GM21447 (cell line): ENCODE measurements at regions not wholly inside any gene's neighbourhood (a gene's known extent, or its start where the extent isn't known, plus 50 kb on each side); places are given as distances from the start of the nearest gene placed in this dataset.
A peak's percentile ranks its signal among the peaks of the same experiment; 100 is the strongest.

Experiments used
- ATAC-seq: cut with Tn5 transposase; IDR thresholded peaks from one replicate; pipeline ENCODE4 v1.9.1; 2021; ENCODE audit not compliant: unreplicated experiment

DNA sequence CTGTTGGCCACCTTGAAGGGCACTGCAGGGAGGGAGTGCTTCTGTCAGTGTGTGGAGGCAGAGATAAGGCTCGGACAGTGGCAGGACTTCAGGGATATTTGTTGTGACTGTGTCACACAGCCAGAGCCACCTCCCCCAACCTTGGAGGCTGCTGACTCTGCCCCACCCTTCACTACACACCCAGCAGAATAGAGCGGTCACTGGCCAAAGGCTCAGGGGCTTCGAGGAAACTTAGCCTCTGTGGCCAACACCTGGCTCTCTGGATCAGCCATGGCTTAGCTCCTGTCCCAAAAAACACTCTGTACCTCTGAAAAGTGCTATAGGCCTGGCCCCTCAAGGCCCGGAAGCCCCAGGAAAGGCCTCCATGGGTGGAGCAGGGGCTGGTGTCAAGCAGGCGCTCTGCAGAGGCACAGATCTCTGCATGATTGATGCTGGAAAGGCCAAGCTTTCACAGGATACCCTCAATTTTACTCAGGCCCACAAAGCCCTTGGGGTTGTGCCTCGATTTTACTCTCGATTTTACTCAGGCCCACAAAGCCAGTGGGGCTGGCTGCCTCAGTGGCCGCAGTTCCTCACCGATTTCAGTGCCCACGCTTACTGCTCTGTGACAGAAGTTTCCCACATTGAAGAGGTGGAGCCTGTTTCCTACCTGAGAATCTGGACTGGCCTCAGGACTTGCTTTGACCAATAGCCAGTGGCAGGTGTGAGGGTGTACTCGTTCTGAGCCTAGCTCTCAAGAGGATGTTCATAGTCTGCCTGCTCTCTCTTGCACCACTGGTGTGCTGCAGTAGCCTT is 113.2 kb upstream of the GPR26 start:
- peak; percentile 63 for ATAC-seq

DNA sequence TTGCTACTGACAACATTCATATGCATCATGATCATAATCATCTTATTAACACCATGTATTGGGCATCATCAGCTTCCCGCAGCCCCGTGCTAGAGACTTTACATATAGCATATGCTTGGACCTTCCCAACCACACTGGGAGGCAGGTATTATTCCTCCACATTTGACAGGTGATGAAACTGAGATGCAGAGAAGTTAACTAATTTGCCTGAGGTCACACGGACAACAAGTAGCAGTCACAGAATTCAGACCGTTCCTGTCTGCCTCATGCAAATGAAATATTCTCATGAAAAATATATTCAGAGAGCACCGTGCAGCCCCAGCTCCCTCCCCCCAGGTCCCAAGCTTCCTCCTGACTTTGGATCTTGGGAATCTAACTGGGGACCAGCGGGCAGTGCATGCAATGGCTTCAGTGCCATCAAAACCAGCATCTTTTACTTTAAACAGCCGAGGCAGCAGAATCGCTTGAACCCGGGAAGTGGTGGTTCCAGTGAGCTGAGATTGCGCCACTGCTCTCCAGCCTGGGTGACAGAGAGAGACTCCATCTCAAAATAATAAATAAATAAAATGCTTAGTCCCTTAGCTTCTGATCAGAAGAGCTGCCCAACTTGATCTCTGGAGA is 112.2 kb upstream of the GPR26 start:
- ATAC-seq: peak; percentile 57

- no peak for ATAC-seq
Observed at GRCh38 chr10:123554656-123555055, 111.5 kb upstream of the GPR26 start.

- ATAC-seq: no peak
Observed at GRCh38 chr10:123555616-123556015, 110.5 kb upstream of the GPR26 start.

GRCh38 chr10:123556049-123556448 is 110.1 kb upstream of the GPR26 start:
- no peak for ATAC-seq

DNA sequence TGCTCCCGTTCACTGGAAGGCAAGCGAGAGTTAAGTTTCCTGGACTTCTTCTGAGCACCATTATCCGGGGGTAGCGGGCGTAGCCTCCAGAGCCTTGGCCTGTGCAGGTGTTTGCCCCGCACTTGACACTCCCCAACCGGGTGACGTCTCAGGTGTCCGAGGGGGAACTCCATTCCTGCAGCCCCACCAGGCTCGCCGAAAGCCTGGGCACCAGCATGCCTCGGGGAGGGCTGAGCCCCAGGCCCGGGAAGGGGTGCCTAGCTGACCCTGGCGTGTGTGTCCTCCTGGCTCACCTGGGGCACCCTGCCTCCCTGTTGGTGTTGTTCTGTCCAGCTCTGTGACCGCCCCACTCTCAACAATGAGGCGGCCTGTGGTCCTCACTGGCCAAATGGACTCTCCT is 109.4 kb upstream of the GPR26 start:
- no peak for ATAC-seq

DNA sequence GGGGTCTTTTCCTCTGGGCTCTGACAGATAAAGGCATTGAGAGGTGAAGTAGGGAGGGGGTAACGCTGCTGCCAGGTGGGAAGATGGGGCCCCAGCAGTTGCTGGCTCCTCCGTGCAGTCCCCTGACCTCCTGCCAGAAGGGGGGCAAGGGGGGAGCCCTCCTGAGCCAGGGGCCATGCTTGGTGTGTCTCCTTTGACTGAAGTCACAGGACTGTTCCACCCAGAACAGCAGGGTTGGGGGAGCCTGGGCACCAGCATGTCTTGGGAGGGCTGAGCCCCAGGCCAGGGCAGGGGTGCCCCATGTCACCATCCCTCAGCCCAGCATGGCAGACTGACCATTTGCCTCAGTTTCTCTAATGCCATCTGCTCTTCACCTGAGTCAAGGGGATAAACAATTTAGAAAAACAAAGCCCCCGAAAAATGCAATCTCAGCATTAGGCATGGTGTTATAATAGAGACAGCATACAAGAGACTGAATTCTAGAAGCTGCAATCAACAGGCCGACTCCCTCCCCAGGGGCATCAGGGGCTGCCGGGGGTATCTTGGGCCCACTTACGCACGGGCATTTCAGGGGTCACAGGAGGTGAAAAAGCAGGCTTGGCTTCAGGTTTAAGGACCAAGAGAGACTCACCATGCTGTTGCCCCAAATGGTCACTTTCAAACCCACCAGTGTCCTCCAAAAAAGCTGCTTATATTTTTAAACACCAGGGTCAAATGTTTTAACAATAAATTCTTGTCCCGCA is 108.6 kb upstream of the GPR26 start:
- no peak for ATAC-seq

DNA sequence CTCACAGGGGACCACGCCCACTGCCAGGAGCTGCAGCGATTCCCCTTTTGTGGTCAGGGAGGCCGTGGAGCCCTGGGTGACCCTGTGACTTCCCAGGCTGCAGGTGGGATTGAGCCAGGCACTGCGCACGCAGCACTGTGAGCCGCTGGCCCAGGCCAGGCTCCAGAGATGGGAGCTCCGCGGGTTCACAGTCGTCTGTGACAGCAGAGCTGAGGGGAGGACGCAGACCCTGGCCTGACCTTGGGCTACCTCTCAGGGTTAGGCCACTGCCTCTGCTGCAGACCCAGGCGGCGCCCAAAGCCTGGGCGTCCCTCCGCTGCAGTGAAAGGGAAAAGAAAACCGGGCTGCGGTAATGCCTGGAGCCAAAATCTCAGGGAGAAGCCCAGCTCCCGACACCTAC is 107.5 kb upstream of the GPR26 start:
- no peak for ATAC-seq

DNA sequence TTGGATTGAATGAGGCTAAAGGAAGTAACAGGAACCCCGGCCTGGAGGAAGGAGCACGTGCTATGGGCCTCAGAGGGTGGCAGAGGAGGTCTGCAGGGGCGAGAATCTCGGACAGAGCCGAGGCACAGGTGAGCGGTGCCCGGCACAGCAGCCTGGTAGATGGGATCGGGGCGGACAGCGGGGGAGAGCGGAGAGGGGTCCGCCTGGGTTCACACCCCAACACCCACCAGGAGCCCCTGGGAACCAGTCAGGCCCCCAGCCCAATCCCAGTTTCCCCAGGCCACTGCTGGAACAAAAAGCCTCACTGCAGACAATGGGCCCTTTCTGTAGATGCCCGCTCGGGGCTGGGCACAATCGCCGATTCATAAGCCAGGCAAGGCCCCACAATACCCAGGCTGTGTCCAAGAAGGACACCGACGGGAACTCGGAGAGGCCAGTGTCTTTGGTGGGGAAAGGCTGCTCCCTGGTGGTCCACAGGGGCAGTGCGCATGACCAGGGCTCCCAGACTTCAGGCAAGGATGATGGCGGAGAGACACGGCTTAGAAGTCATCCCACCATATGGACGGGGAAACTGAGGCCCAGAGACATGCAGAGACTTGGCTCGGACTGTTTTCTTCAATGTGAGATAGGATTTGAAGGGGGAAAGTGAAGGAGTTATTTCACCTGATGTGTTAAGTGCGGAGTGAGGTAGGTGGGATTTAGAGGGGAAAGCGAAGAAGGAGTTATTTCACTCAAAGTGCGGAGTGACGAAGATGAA is 106.9 kb upstream of the GPR26 start:
- ATAC-seq: no peak

- no peak for ATAC-seq
Observed at GRCh38 chr10:123559823-123560092, 106.4 kb upstream of the GPR26 start.

GRCh38 chr10:123560301-123561140 is 105.6 kb upstream of the GPR26 start:
- ATAC-seq: no peak

GRCh38 chr10:123561141-123561440 is 105.1 kb upstream of the GPR26 start:
- ATAC-seq: no peak

DNA sequence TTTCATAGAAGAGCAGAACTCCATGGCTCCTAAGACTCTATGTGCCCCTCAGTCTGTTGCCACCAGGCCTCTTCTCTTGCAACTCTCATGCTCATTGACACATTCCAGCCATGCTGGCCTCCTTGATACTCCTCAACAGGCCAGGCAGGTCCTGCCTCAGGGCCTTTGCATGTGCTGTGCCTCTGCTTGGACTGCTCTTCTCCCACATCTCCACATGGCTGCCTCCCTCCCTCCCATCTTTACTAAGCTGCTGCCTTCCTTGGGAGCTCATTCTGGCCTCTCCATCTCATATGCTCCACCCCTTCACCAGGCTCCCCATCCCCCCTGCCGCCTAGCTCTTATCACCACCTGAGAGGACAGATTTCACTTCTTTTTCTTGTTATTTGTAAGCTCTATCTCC is 103.8 kb upstream of the GPR26 start:
- no peak for ATAC-seq

DNA sequence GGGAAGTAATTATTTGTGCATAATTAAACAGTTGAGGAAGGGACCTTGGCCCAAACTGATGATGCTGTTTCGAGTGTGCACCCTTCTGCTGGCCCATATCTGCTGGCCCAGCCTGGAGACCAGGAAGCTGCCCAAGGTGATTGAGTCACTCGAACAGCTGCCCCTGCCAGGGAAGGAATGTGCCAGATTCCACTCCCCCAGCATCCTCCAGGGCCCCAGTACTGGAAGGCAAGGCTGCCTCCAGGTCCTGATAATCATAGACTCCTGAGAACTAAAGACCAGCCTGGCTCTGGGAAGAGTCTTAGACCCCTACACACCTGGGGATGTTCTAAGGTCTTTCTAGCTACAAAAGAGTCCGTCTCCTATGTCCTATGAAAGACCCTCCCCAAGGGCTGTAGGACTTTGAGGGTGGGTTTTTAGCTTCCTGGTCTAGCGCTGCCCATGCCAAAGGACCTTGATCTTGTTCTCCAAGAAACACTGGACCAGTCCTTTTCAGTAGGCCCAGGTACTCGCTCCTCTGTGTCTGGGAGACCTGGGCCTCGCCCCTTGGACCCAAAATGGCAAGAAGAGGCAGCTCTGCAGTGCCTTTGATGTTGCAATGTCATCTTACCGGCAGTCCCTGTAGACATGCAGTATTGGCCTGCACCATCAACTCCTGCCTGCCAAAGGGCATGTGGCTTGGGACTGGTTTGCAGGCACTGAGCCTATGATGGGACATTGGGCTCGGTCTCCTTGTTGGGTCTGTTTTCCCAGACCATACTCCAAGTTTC is 103.2 kb upstream of the GPR26 start:
- ATAC-seq: no peak

DNA sequence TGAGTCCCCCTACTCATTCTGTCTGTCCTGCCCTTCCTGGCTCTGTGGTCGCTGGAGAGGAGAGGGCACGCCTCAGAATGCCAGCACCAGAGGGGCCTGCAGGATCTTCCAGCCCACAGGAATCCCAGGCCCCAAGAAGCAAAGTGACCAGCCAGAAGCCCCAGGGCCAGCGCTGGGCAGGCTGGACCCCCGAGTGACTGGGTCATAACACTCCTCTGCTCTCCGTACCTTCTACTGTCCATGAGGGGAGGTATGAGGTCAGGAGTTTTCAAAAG is 102.6 kb upstream of the GPR26 start:
- no peak for ATAC-seq

DNA sequence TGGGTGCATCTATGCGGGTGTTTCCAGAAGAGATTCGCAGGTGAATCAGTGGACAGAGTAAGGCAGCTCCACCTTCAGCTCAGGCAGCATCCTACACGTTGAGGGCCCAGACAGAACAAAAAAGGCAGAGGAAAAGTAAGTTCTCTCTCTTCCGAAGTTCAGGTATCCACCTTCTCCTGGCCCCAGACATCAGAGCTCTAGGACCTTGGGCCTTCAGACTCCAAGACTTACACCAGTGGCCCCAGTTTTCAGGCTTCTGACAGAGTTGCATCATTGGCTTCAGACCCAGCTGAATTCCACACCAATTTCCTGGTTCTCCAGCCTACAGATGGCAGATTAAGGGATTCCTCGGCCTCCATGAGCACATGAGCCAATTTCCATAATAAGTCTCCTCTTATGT is 102.2 kb upstream of the GPR26 start:
- no peak for ATAC-seq

DNA sequence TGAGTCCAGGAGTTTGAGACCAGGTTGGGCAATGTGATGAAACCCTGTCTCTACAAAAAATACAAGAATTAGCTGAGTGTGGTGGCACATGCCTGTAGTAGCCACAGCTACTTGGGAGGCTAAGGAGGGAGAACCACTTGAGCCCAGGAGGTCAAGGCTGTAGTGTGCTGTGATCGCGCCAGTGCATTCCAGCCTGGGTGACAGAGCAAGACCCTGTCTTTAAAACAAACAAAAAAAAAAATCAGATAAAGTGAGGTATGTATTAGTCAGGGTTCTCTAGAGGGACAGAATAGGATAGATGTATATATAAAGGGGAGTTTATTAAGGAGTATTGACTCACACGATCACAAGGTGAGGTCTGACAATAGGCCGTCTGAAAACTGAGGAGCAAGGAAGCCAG is 101.5 kb upstream of the GPR26 start:
- no peak for ATAC-seq

- no peak for ATAC-seq
Observed at GRCh38 chr10:123565691-123566660, 100.2 kb upstream of the GPR26 start.

- no peak for ATAC-seq
Observed at GRCh38 chr10:123567984-123568739, 98.0 kb upstream of the GPR26 start.
